Gastrocnemius medialis (tissue), 4 donors: ENCODE measurements at regions not wholly inside any gene's neighbourhood (a gene's known extent, or its start where the extent isn't known, plus 50 kb on each side); places are given as distances from the start of the nearest gene placed in this dataset.

Source experiments
- POLR2A ChIP-seq, 2 donors: fragments of 450-650 bp; IDR thresholded peaks; one replicate each; pipeline ENCODE4 v1.6.1; 2017; ENCODE audit warnings: antibody characterized with exemption in 2 of 2, mild to moderate bottlenecking in 2 of 2, moderate library complexity in 2 of 2
- TF ChIP-seq, protein P1 (sequence below), 5 experiments: fragments of 450-650 bp in 3 of 5; fragments of 200-600 bp in 2 of 5; sonication (generic) in 2 of 5; IDR thresholded peaks in 4 of 5; conservative IDR thresholded peaks in 1 of 5; 1 replicate in 4 of 5; 2 replicates in 1 of 5; pipeline ENCODE4 v1.5.1; 2016 to 2019; ENCODE audit warnings: antibody characterized with exemption in 5 of 5, mild to moderate bottlenecking in 3 of 5, moderate library complexity in 3 of 5

DNA sequence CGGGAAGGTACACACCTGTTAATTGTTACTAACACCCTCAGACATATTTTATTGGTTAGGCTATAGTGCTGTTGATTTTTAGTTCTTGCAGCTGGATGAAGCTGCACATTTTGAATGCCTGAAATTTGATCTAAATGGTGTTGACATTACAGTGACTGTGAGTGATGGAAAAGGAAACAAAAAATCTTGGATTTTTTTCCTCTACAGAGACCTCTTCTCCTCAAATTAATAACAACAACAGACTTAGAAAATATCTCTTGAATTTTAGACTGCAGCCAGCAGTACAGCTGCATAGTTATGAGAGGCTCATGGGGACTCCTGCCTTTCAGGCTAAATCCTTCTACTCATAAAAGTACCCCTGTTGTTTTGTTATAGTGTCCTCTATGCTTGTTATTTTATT is 500.5 kb upstream of the SPRY2 start:
- TF ChIP-seq, protein P1, sequence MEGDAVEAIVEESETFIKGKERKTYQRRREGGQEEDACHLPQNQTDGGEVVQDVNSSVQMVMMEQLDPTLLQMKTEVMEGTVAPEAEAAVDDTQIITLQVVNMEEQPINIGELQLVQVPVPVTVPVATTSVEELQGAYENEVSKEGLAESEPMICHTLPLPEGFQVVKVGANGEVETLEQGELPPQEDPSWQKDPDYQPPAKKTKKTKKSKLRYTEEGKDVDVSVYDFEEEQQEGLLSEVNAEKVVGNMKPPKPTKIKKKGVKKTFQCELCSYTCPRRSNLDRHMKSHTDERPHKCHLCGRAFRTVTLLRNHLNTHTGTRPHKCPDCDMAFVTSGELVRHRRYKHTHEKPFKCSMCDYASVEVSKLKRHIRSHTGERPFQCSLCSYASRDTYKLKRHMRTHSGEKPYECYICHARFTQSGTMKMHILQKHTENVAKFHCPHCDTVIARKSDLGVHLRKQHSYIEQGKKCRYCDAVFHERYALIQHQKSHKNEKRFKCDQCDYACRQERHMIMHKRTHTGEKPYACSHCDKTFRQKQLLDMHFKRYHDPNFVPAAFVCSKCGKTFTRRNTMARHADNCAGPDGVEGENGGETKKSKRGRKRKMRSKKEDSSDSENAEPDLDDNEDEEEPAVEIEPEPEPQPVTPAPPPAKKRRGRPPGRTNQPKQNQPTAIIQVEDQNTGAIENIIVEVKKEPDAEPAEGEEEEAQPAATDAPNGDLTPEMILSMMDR (IDR thresholded peaks at IDR 0.05 in 4 of 5, conservative IDR thresholded peaks at IDR 0.05 in 1 of 5) = no peak
- TF ChIP-seq POLR2A (IDR thresholded peaks at IDR 0.05) = no peak
